ENCODE measurements at regions not wholly inside any gene's neighbourhood (a gene's known extent, or its start where the extent isn't known, plus 50 kb on each side); places are given as distances from the start of the nearest gene placed in this dataset.

DNA sequence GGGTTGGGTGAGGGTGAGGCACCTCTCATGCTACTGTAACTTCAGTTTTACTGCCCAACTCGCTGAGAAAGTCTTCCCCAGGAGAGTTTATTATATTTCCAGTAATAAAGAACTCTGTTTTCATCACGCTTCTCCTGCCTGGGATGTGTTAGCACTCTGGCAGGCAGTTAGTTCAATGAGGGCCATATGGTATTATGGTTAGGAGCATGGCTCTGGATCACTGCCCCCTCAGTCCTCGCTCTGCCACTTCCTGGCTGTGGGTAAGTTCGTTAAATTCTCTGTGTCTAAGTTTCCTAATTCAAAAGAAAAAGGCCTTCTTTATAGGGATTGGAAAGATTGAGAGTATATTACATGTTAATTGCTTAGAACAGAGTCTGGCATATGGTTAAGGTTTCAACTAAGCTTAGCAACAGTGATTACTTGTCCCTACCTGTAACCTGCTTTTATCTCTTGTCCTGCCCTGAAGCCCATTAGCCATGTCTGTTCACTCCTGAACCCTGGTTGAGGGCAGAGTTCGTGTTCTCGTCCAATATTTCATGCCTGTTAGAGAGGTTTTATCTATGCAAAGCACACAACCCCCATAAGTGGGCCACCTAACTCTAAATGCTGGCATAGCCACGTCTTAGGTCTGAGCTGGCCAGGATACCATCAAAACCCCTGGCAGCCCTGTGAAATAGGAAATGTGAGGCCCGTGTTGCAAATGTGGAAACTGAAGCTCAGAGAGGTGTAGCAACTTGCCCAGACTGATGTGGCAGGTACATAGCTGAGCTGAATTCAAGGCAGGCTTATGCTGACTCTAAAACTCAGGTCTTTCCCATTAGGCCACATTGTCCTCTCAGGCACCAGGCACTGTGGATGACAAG is 342.5 kb upstream of the JARID2 start:
- DNase-seq, result no peak

DNA sequence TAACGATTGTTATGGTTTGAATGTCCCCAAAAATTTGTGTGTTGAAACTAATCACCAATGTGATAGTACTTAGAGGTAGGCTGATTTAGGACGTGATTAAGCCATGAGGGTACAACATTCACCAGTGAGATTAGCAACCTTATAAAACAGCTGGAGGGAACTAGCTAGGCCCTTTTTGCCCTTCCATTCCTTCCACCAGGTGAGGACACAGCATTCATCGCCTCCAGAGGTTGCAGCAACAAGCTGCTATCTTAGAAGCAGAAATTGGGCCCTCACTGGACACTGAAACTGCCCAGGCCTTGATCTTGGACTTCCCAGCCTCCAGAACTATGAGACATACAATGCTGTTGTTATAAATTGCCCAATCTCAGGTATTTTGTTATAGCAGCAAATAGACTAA is 340.7 kb upstream of the JARID2 start:
- no peak for DNase-seq

DNA sequence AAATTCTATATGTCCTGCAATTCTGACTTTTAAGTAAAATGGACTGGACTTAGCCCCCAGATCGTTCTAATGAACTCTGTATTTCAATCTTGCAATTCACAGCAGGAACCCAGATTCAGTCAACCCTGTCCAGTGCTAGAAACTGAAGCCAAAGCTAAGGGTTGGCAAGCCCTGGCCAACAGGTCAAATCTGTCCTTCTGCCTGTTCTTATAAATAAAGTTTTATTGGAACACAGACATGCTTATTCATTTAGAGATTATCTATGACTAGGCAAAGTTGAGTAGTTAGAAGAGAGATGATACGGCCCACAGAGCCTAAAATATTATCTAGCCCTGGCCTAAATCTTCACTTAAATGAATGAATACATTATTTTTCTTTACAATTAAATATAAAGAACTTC is 339.2 kb upstream of the JARID2 start:
- no peak for DNase-seq

DNA sequence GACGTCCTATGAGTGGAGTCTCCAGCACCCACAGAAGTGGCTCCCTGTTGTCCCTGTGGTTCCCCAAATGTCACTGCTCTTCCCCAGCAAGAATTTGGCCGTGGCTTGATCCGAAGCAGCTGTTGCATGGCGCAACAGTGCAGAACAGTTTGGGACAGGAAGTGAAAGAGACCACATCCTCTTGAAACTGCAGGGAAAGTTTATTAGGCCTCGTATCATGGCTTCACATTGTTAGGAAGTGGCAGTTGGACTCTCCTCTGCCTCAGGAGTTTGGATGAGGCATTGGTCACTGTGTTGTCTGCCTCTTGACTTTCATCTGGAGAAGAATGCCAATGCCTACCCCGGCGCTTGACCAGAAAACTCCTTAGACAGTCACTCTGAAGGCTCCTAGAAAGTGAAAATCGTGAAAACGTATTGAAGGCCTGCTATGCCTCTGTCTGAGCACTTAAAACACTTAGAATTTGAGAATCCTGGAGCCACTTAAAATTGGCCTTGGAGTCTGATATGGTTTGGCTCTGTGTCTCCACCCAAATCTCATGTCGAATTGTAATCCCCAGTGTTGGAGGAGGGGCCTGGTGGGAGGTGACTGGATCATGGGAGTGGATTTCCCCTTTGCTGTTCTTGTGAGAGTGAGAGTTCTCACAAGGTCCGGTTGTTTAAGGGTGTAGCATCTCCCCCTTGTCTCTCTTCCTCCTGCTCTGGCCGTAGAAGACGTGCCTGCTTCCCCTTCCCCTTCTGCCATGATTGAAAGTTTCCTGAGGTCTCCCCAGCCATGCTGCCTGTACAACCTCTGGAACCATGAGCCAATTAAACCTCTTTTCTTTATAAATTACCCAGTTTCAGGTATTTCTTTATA is 334.9 kb upstream of the JARID2 start:
- DNase-seq, result peak; percentile 35

DNA sequence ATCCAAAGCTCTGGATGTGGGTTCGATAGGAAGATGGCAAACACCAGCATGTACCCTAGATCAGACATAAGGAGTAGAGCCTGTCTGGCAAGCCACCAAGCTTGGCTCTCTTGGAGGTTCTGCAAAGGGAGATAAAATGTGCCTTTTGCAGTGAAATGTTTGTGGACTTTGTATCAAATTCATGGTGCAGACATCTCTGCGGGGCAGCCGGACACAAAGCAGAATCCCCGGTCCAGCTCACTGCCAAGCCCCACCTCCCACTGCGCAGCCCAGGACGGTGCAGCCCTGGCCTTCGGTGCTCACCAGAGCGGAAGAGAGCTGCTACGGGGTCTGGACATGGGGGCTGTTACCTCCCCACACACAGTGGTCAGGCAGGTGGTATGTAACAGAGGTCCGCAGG is 333.6 kb upstream of the JARID2 start:
- DNase-seq, result no peak

DNA sequence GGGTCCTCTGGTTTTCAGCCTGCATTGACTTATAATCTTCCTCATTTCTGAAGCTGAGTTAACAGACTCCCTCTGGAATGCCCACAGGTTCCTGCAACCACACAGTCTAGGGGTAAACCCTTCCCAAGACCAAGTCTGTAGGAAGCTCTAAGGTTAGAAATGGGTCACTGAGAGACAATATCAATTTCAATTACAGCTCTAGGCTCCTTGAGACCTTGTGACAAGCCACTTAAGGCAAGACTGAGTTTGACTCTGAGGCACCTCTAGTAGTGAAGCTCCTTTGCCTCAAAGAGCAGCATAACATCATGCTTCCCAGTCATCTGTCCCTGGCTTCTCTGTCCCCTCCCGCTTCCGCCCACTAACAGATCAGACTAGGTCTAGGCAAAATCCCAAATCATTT is 333.2 kb upstream of the JARID2 start:
- no peak for DNase-seq

DNA sequence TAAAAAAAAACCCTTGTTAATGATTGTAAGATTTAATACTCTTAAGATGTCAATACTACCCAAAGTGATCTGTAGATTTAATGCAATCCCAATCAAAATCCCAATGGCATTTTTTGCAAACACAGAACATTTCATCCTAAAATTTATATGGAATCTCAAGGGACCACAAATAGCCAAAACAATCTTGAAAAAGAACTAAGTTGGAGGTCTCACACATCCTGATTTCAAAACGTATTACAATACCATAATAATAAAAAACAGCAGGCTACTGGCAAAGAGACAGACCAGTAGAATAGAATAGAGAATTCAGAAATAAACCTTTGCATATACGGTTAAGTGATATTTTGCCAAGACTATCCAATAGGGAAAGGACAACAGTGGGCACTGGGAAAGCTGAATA is 331.9 kb upstream of the JARID2 start:
- peak; percentile 59 for DNase-seq

DNA sequence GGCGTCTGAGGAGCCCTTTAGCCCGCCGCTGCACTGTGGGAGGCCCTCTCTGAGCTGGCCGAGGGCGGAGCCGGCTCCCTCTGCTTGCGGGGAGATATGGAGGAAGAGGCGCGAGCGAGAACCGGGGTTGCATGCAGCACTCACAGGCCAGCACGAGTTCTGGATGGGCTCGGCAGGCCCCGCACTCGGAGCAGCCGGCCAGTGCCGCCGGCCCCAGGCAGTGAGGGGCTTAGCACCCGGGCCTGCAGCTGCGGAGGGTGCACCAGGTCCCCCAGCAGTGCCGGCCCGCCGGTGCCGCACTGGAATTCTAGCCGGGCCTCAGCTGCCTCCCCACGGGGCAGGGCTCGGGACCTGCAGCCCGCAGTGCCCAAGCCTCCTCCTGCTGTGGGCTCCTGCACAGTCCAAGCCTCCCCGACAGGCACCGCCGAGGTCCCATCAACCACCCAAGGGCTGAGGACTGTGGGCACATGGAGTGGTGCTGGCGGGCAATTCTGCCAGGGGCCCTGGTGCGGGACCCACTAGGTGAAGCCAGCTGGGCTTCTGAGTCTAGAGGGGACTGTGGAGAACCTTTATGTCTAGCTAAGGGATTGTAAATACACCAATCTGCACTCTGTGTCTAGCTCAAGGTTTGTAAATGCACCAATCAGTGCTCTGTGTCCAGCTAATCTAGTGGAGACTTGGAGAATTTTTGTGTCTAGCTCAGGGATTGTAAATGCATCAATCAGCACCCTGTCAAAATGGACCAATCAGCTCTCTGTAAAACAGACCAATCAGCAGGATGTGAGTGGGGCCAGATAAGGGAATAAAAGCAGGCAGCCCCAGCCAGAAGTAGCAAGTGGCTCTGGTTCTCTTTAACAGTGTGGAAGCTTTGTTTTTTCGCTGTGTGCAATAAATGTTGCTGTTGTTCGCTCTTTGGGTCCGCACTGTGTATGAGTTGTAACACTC is 329.7 kb upstream of the JARID2 start:
- DNase-seq, result no peak

DNA sequence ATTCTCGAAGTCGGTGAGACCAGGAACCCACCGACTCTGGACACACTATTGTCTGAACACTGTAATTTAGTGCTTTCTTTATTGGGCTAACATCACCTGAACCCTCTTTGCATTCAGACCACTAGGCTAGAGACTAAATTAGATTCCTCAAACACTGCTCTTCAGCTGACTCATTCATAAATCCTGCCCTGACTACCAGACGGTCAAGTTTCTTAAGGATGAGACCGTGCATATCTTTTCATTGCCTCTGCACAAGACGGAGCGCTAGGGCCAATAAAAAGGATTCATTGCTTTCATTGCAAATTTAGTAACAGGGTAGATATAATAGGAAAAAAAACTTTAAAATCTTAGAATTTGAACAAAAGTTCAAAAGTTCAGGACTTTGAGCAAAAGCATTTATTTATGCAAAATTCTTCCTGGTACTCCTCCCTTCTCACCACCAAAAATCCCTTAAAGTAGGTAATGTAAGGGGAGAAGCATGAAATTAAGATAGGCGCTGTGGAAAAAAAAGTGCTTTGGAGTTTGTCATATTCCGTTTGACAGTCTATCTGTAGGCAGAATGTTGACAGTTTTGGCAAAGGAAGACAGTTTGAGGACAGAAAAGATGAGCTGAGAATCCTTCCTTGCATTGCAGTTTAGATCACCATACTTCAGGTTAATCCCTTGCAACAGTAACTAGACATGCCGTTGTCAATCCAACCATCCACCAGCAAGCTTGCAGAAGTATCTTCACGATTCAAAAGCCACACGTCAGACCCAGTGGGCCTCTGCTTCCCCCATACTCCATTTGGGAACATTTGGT is 328.6 kb upstream of the JARID2 start:
- peak; percentile 80 for DNase-seq

DNA sequence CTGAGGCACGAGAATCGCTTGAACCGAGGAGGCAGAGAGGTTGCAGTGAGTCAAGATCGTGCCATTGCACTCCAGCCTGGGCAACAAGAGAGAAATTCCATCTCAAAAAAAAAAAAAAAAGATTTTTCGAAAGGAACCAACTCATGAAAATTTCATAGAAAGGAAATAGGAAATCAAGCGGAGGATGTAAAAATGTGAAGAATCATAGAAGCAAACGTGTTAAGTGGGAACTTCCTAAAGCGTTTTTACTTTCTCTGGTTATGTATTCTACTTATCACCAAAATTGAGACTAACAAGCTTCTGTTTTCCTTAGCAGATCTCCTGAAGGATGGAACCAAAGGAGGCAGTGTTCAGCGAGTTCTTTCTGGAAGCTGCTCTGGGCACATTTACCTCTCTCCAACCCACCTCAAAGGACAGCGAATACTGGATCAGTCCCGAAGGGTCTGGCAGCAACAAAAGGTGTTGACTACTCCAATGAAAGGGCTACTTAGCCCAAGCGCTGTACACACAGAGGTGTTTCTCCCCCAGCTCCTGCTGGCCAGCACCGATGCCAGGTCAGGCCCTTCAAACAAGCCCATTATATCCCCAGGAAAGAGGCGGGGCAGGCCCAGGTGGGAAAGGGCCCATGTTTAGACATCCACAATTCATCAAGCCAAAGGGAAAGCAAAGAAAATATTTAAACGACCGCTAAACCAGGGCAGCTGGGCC is 327.5 kb upstream of the JARID2 start:
- no peak for DNase-seq

DNA sequence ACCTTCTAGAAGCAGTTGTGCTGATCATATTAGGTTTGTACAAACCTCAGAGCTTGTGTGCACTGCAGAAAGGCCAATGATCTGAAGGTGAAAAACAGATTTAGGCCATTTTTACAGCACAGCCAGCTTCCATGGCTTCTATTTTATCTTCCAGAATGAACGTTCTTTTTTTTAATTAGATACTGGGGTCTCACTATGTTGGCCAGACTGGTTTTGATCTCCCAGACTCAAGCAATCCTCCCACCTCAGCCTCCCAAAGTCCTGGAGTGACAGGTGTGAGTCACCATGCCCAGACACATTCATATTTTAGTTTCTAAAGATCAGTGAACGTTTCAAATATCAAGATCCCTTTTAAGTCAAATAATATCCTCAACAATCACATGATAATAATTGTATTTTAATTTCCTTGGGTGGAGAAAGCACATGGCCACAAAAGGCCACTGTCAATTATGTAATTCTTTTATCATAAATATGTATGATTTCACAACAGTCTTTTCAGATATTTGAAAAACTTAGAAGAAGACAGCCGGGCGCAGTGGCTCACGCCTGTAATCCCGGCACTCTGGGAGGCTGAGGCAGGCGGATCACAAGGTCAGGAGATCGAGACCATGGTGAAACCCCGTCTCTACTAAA is 326.7 kb upstream of the JARID2 start:
- no peak for DNase-seq

DNA sequence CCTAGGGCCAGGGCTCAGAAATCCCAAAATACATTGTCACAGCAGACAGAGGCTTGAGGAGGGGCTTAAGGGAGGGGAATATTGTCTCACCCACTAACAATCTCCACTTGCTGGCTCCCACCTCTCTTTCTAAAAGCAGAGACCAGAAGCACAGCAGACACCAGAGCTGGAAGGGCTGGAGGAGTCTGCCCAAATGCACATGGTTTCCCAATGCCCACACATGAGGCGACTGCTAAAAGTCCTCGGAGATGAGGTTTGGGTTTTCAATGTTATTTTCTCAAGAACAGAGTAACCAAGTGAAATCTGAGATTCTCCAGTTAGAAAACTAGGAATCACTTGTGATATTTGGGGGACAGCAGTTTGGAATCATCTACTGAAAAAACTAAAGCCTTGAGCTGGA is 325.6 kb upstream of the JARID2 start:
- DNase-seq, result no peak

DNA sequence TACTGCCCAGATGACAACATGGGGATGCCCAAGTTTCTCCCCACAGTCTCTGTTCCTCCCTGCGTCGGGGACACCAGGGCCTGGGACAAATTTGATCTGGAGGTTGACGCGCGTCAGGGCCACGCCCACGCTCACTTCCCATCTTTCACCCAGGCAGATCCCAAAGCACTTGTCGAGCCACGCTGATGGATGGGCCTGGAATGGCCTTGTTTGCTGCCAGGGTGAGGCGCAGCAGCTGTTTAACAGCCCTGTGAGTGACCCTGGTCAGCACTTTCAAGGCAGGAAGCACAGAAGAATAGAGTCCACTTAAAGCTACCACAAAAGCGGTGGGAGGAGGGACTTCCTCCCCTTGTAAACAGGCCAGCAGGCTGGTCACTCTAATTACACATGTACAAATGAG is 324.7 kb upstream of the JARID2 start:
- no peak for DNase-seq

DNA sequence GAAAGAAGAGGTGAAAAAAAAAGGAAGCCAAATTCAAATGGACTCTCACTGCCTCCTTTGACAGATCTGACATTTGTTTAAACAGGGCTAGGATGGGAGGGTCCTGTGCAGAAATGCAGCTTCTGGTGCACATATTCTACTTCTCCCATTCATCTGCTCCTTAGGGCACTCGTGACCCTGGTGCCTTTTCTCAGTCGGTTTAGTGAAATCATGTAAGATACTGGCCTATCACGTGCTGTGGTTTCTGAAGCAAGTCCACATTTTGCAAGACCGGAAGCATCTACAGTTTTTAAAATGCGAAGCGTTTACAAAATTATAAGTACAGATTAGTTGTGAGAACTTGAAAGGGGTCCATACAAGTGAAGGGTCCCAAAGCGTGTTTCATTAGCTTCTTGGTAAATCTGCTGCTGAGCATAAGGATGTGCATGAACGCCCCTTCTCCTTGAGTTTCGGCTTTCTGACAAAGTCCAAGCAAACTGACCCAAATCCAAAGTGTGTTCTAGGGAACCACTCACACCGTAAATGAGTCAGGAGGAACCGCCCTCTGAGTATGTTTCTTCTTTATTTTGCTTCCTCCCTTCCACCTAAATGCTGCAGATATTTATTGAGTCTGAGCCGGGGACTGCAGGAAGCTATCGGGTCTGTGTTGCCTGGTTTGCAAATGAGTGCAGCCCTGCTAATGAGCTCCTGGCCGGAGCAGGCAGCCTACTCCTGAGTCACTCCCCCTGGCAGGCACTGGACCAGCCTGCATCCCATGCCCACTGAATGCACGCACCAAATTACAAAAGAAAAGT is 323.8 kb upstream of the JARID2 start:
- no peak for DNase-seq

DNA sequence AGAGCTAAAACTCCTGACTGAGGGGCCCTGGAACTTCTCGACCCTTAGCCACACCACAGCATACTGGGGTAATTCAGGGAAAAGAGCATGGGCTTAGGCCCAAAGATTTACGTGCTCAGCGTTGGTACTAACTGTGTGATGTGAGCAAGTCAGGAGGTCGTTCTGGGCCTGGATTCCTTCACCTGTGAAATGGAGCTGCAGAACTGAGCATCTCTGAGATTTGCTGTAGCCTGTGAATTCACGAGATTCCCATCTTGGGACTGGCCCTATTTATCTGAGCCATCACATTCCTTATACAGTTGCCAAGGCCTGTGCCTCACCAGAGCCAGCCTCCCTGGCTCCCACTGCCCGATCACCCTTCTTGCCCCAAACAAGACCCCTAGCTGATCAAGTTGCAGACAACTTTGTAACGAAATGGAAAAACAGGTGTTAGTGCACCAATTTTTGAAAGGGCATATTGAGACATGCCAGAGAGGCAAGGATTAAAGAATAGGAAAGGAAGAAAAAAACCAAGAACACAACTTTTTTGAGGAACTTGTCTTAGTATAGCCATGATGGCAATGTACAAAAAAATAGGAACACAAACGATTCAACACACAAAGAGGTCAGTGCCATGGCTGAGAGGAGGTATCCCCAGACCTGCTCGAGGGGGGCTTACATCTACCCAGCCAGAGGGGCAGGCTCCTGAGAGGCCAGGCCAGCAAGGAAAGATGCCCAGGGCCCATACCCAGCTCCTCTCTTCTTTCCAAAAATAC is 323.0 kb upstream of the JARID2 start:
- DNase-seq, result no peak

DNA sequence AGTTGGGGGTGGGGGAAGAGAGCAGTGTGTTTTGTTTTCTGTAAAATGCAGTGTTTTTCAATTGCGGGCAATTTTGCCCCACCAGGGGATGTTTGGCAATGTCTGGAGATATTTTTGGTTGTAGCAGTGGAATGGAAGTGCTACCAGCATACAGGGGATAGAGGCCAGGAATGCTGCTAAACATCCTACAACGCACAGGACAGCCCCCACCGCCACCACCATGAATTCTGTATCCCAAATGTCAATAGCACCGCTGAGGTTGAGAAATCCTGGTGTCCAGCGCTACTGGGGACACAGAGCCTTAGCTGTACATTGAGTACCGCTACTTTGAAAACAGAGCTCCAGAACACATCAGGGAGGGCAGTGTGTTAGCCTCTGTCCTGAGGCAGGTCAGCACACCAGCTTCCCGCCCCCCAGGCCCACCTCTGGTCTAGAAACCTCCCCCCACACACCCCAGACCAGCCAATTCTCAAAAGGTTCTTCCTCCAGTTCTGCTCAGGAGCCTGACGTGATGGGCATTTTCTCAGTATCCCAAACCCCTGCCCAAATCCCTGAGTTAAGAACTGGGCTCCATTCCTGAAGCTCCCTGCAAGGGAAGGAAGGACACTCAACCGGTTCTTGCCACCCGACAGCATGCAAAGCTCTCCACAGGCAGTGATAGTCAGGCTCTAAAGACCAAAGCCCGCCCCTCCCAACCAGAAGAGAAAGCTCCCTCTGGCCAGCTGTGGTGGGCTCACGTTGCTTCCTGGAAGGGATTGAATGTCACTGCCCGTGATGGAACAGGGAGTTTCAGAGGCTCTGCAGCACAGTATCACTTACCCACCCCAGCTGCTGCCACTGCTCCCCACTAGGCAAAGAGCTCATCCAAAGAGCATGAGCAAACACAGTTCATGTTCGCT is 321.5 kb upstream of the JARID2 start:
- DNase-seq, result no peak

DNA sequence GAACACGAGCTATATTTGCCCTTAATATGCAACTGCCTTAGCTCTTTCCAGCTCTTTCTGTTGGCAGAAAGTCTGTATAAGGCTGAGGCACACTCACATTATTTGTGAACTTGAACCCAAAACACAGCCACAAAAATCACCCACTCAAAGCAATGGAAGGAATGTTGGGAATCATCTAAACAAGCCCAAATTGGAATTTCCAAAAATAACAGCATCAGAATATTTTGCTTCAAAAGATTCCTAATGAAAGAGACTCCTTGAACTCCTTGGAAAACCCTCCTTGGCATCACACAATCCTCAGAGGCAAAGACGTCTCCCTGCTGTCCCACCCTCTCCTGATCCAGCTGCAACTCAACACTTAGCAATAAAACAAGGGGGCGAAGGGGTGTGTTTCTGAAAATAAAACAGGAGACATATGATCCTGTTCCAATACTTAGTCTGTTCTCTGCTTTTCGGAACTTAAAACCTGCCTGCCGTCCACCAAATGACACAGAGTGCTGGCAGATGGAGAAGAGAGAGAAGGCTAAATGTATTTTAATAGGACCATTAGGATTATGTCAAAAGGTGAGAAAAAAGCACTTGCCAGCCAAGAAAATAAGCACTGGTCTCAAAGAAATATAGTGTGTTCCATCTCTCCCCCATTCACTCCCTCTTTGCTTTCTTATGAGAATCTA is 320.7 kb upstream of the JARID2 start:
- no peak for DNase-seq

DNA sequence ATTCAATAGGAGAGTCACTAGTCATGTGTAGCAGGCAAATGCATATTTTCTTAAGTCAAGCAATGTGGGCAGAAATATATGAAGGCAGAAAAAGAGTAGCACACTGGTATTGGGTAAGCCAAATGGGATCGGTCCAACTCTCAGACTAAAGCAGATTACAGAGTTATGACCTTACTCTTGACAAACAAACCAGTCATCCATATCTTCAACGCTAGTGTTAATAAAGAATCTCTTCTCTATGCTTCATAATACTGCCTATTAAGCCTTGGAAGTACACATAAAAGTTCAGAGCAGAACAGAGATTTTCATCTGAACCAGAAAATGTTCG is 320.2 kb upstream of the JARID2 start:
- DNase-seq, result no peak

All from fibroblast of upper back skin (primary cell).